ENCODE measurements at regions not wholly inside any gene's neighbourhood (a gene's known extent, or its start where the extent isn't known, plus 50 kb on each side); places are given as distances from the start of the nearest gene placed in this dataset.

DNA sequence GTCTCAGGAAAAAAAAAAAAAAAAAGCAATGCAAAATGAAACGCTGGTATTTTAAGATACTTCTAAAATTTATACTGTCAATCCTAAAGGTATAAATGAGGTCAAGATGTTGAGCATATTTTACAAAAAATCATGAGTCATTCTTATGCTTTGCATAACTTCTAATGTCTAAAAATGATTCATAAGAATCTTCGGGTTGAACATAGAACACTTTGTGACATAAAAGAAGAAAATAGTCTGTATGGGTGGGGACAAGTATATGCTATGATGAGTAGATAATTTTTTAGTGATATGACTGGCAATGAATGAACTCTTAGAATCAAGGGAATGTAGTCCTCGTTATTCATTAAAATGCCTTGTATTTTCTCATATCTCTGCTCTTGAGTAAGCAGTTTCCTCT is 416.9 kb upstream of the USP24 start:
- Histone ChIP-seq H3K9ac (ENCODE audit: low read length) (no peak overlapping the region), H2AFZ (ENCODE audit: low read length) (no peak overlapping the region)
- TF ChIP-seq EZH2 (IDR thresholded peaks at IDR 0.05; ENCODE audit: borderline replicate concordance, low read length) = no peak
- TF ChIP-seq, protein P1, sequence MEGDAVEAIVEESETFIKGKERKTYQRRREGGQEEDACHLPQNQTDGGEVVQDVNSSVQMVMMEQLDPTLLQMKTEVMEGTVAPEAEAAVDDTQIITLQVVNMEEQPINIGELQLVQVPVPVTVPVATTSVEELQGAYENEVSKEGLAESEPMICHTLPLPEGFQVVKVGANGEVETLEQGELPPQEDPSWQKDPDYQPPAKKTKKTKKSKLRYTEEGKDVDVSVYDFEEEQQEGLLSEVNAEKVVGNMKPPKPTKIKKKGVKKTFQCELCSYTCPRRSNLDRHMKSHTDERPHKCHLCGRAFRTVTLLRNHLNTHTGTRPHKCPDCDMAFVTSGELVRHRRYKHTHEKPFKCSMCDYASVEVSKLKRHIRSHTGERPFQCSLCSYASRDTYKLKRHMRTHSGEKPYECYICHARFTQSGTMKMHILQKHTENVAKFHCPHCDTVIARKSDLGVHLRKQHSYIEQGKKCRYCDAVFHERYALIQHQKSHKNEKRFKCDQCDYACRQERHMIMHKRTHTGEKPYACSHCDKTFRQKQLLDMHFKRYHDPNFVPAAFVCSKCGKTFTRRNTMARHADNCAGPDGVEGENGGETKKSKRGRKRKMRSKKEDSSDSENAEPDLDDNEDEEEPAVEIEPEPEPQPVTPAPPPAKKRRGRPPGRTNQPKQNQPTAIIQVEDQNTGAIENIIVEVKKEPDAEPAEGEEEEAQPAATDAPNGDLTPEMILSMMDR (IDR thresholded peaks at IDR 0.05; ENCODE audit: low read length) = no peak

GRCh38 chr1:55631509-55631908 is 416.3 kb upstream of the USP24 start:
- Histone ChIP-seq H3F3A (ENCODE audit: insufficient read depth, low read length) (no peaks in the 10 kb centered on the region), H2AFZ (ENCODE audit: low read length) (no peak overlapping the region), H3K27me3 (ENCODE audit: insufficient read depth, low read length) (no peaks in the 10 kb centered on the region), H3K27ac (ENCODE audit: low read depth, low read length, poor library complexity, severe bottlenecking) (no peak overlapping the region), H3K9ac (ENCODE audit: low read length) (no peak overlapping the region), H3K36me3 (ENCODE audit: insufficient read depth, low read length) (no peaks in the 10 kb centered on the region), H3K9me3 (ENCODE audit: low read length) (no peaks in the 10 kb centered on the region), H3K4me3 (ENCODE audit: low read depth, low read length, poor library complexity, severe bottlenecking) (no peak overlapping the region), H3K79me2 (ENCODE audit: insufficient read depth, low read length) (no peaks in the 10 kb centered on the region), H4K20me1 (ENCODE audit: insufficient read depth, low read length) (no peaks in the 10 kb centered on the region), H3K4me2 (ENCODE audit: low read length) (no peak overlapping the region), H3K4me1 (ENCODE audit: insufficient read depth, low read length, severe bottlenecking) (no peaks in the 10 kb centered on the region), H3K9me2 (ENCODE audit: low read depth, low read length) (no peaks in the 10 kb centered on the region)
- no peak for TF ChIP-seq EZH2 (IDR thresholded peaks at IDR 0.05; ENCODE audit: borderline replicate concordance, low read length)
- TF ChIP-seq, protein P1 (IDR thresholded peaks at IDR 0.05; ENCODE audit: low read length) = no peak

More for the DNA sequence above, 416.9 kb upstream of the USP24 start:
- no peaks in the 10 kb centered on the region for H3K36me3 ChIP-seq (ENCODE audit: insufficient read depth, low read length)
- no peaks in the 10 kb centered on the region for H3F3A ChIP-seq (ENCODE audit: insufficient read depth, low read length)
- H3K27ac ChIP-seq (ENCODE audit: low read depth, low read length, poor library complexity, severe bottlenecking) = no peak overlapping the region
- H3K4me1 ChIP-seq (ENCODE audit: insufficient read depth, low read length, severe bottlenecking) = no peaks in the 10 kb centered on the region
- H3K4me3 ChIP-seq (ENCODE audit: low read depth, low read length, poor library complexity, severe bottlenecking) = no peak overlapping the region
- H3K9me2 ChIP-seq (ENCODE audit: low read depth, low read length) = no peaks in the 10 kb centered on the region
- H3K79me2 ChIP-seq (ENCODE audit: insufficient read depth, low read length) = no peaks in the 10 kb centered on the region
- no peaks in the 10 kb centered on the region for H4K20me1 ChIP-seq (ENCODE audit: insufficient read depth, low read length)
- no peak overlapping the region for H3K4me2 ChIP-seq (ENCODE audit: low read length)
- H3K9me3 ChIP-seq (ENCODE audit: low read length) = no peaks in the 10 kb centered on the region
- no peaks in the 10 kb centered on the region for H3K27me3 ChIP-seq (ENCODE audit: insufficient read depth, low read length)

DNA sequence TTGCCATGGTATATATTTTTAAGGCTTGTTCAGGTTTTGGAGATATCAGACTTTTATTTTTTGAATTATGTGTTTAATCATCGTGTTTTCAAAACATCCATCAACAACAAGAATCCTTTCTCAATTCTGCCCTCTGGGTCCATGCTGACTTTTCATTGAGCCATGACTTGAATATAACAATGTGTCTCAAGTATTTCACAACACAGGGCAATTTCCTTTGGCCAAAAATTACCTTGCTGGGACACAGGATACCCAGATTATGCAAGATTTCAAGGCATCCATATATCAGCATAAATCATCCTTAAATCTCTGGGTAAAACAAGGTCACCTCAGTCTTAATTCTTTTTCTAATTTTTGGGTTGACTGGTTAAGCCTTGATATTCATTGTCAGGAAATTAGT is 411.2 kb upstream of the USP24 start:
- no peak for TF ChIP-seq EZH2 (IDR thresholded peaks at IDR 0.05; ENCODE audit: borderline replicate concordance, low read length)
- TF ChIP-seq, protein P1 (IDR thresholded peaks at IDR 0.05; ENCODE audit: low read length) = no peak
- no peaks in the 10 kb centered on the region for H3K9me2 ChIP-seq (ENCODE audit: low read depth, low read length)
- no peaks in the 10 kb centered on the region for H4K20me1 ChIP-seq (ENCODE audit: insufficient read depth, low read length)
- H3K36me3 ChIP-seq (ENCODE audit: insufficient read depth, low read length) = no peaks in the 10 kb centered on the region
- H3K4me2 ChIP-seq (ENCODE audit: low read length) = no peak overlapping the region
- no peak overlapping the region for H3K4me3 ChIP-seq (ENCODE audit: low read depth, low read length, poor library complexity, severe bottlenecking)
- H3K27ac ChIP-seq (ENCODE audit: low read depth, low read length, poor library complexity, severe bottlenecking) = no peak overlapping the region
- H3K9ac ChIP-seq (ENCODE audit: low read length) = no peak overlapping the region
- H3K27me3 ChIP-seq (ENCODE audit: insufficient read depth, low read length) = no peaks in the 10 kb centered on the region
- no peaks in the 10 kb centered on the region for H3K9me3 ChIP-seq (ENCODE audit: low read length)
- no peaks in the 10 kb centered on the region for H3F3A ChIP-seq (ENCODE audit: insufficient read depth, low read length)
- no peaks in the 10 kb centered on the region for H3K4me1 ChIP-seq (ENCODE audit: insufficient read depth, low read length, severe bottlenecking)
- no peaks in the 10 kb centered on the region for H3K79me2 ChIP-seq (ENCODE audit: insufficient read depth, low read length)
- H2AFZ ChIP-seq (ENCODE audit: low read length) = no peak overlapping the region
